Smooth muscle cell (in vitro differentiated cells): ENCODE measurements at regions not wholly inside any gene's neighbourhood (a gene's known extent, or its start where the extent isn't known, plus 50 kb on each side); places are given as distances from the start of the nearest gene placed in this dataset.

Experiments used
- DNase-seq: peaks from one replicate; lab custom pipeline; 2025; ENCODE audit not compliant: unreplicated experiment; lab: John Stamatoyannopoulos, UW
- H2AFZ ChIP-seq: fragments of 200-600 bp; sonication (generic); 2 replicates; pipeline ENCODE4 v1.6.0; 2016; ENCODE audit warnings: antibody characterized with exemption, low read depth, mild to moderate bottlenecking
- H3F3A ChIP-seq: fragments of 200-600 bp; sonication (generic); 2 replicates; pipeline ENCODE4 v1.6.0; 2017; ENCODE audit warnings: antibody characterized with exemption, low read depth
- H3K27ac ChIP-seq: fragments of 200-600 bp; sonication (generic); 2 replicates; pipeline ENCODE4 v1.5.1; 2016; ENCODE audit warnings: low read depth, mild to moderate bottlenecking
- H3K27me3 ChIP-seq: fragments of 200-600 bp; sonication (generic); 2 replicates; pipeline ENCODE4 v1.6.1; 2016; ENCODE audit warnings: low read depth, mild to moderate bottlenecking
- H3K36me3 ChIP-seq: fragments of 200-600 bp; sonication (generic); 2 replicates; pipeline ENCODE4 v1.5.1; 2016; ENCODE audit warnings: low read depth
- H3K4me1 ChIP-seq: fragments of 200-600 bp; sonication (generic); 2 replicates; pipeline ENCODE4 v1.5.1; 2016; ENCODE audit warnings: low read depth
- H3K4me2 ChIP-seq: fragments of 200-600 bp; sonication (generic); 2 replicates; pipeline ENCODE4 v1.6.0; 2016; ENCODE audit warnings: mild to moderate bottlenecking
- H3K4me3 ChIP-seq: fragments of 200-600 bp; sonication (generic); 2 replicates; pipeline ENCODE4 v1.5.1; 2016; ENCODE audit warnings: mild to moderate bottlenecking
- H3K79me2 ChIP-seq: fragments of 200-600 bp; sonication (generic); 2 replicates; pipeline ENCODE4 v1.6.0; 2016; ENCODE audit warnings: low read depth, mild to moderate bottlenecking
- H3K9ac ChIP-seq: fragments of 200-600 bp; sonication (generic); 2 replicates; pipeline ENCODE4 v1.6.0; 2016; ENCODE audit warnings: low read depth
- H3K9me3 ChIP-seq: fragments of 200-600 bp; sonication (generic); replicated peaks from 2 replicates; pipeline ENCODE4 v1.5.1; 2016; ENCODE audit warnings: low read depth
- H4K20me1 ChIP-seq: fragments of 200-600 bp; sonication (generic); 2 replicates; pipeline ENCODE4 v1.6.0; 2016; ENCODE audit warnings: low read depth
- WGBS: methylation state at CpG from one replicate; pipeline ENCODE4 v1.1.7; 2016; ENCODE audit warnings: low lambda C conversion rate; 5-methylcytosine and 5-hydroxymethylcytosine counted together
- TF ChIP-seq, protein P1 (sequence below): fragments of 200-600 bp; sonication (generic); IDR thresholded peaks from 2 replicates; pipeline ENCODE4 v1.5.1; 2017; ENCODE audit warnings: borderline replicate concordance, mild to moderate bottlenecking, antibody characterized with exemption; ENCODE audit not compliant: insufficient read depth, poor library complexity, severe bottlenecking

GRCh38 chr3:159766563-159767185 is 222.0 kb upstream of the IL12A start:
- TF ChIP-seq, protein P1, sequence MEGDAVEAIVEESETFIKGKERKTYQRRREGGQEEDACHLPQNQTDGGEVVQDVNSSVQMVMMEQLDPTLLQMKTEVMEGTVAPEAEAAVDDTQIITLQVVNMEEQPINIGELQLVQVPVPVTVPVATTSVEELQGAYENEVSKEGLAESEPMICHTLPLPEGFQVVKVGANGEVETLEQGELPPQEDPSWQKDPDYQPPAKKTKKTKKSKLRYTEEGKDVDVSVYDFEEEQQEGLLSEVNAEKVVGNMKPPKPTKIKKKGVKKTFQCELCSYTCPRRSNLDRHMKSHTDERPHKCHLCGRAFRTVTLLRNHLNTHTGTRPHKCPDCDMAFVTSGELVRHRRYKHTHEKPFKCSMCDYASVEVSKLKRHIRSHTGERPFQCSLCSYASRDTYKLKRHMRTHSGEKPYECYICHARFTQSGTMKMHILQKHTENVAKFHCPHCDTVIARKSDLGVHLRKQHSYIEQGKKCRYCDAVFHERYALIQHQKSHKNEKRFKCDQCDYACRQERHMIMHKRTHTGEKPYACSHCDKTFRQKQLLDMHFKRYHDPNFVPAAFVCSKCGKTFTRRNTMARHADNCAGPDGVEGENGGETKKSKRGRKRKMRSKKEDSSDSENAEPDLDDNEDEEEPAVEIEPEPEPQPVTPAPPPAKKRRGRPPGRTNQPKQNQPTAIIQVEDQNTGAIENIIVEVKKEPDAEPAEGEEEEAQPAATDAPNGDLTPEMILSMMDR = peak; percentile 38
- Histone ChIP-seq H3K4me2 (peak overlapping the region; percentile 88), H4K20me1 (peaks cover 56% of the 10 kb centered on the region), H3K36me3 (no peaks in the 10 kb centered on the region), H3K4me3 (peak overlapping the region; percentile 90), H3K9ac (peak overlapping the region; percentile 99), H3K27me3 (no peaks in the 10 kb centered on the region), H3K4me1 (peaks cover 10% of the 10 kb centered on the region), H2AFZ (no peak overlapping the region), H3F3A (peaks cover 15% of the 10 kb centered on the region), H3K9me3 (no peaks in the 10 kb centered on the region), H3K27ac (peak overlapping the region; percentile 96), H3K79me2 (peaks cover 58% of the 10 kb centered on the region)
- no peak for DNase-seq
- 83% methylated on average over 2 of the region's 2 CpGs for WGBS

- Histone ChIP-seq H2AFZ (no peak overlapping the region), H3K36me3 (no peaks in the 10 kb centered on the region), H3K27ac (peak overlapping the region; percentile 10), H3F3A (peaks cover 8% of the 10 kb centered on the region), H3K27me3 (no peaks in the 10 kb centered on the region), H3K4me2 (no peak overlapping the region), H3K9ac (no peak overlapping the region), H3K4me3 (no peak overlapping the region), H4K20me1 (peaks cover 56% of the 10 kb centered on the region), H3K9me3 (no peaks in the 10 kb centered on the region), H3K79me2 (peaks cover 90% of the 10 kb centered on the region), H3K4me1 (peaks cover 26% of the 10 kb centered on the region)
- WGBS = 94% methylated on average over 2 of the region's 2 CpGs
- no peak for DNase-seq
- TF ChIP-seq, protein P1 = no peak
These were observed 217.6 kb upstream of the IL12A start for GRCh38 chr3:159770998-159771397.

DNA sequence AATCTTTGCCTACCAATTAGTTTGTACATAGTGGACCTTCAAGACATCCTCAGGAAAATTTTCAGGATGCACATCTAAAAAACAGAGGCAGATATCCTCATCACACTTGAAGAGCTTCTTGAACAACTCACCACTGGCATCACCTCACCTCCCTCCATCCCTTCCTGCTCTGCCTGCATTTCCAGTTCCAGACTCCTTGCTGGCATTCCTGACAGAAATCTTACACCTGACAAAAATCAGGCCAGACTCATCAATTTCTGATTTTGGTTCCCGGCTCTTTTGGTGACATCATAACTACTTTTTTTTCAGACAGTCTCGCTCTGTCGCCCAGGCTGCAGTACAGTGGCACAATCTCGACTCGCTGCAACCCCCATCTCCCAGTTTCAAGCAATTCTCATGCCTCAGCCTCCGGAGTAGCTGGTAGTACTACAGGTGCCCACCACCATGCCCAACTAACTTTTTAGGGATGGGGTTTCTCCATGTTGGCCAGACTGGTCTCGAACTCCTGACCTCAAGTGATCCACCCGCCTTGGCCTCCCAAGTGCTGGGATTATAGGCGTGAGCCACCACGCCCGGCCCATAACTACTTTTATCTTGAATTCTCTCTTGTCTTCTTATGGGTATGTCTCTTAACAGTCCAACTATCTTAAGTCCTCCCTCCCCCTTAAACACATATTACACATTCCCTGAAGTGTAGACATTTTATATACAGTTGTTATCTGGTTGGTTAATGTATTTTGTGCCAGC is 216.6 kb upstream of the IL12A start:
- H3K27ac ChIP-seq = no peak overlapping the region
- no peaks in the 10 kb centered on the region for H3K27me3 ChIP-seq
- H3K79me2 ChIP-seq = peaks cover 88% of the 10 kb centered on the region
- no peak overlapping the region for H3K9ac ChIP-seq
- TF ChIP-seq, protein P1 = no peak
- H3K4me2 ChIP-seq = no peak overlapping the region
- no peak for DNase-seq
- H3K9me3 ChIP-seq = no peaks in the 10 kb centered on the region
- H2AFZ ChIP-seq = no peak overlapping the region
- H3K4me1 ChIP-seq = peaks cover 26% of the 10 kb centered on the region
- peaks cover 45% of the 10 kb centered on the region for H4K20me1 ChIP-seq
- H3K36me3 ChIP-seq = no peaks in the 10 kb centered on the region
- 87% methylated on average over 11 of the region's 11 CpGs for WGBS
- no peak overlapping the region for H3K4me3 ChIP-seq
- H3F3A ChIP-seq = peaks cover 8% of the 10 kb centered on the region
